GM19328 (cell line): ENCODE measurements at regions not wholly inside any gene's neighbourhood (a gene's known extent, or its start where the extent isn't known, plus 50 kb on each side); places are given as distances from the start of the nearest gene placed in this dataset.

Source experiments
- ATAC-seq: cut with Tn5 transposase; IDR thresholded peaks from one replicate; pipeline ENCODE4 v1.9.1; 2021; ENCODE audit warnings: mild to moderate bottlenecking, moderate library complexity; ENCODE audit not compliant: unreplicated experiment

DNA sequence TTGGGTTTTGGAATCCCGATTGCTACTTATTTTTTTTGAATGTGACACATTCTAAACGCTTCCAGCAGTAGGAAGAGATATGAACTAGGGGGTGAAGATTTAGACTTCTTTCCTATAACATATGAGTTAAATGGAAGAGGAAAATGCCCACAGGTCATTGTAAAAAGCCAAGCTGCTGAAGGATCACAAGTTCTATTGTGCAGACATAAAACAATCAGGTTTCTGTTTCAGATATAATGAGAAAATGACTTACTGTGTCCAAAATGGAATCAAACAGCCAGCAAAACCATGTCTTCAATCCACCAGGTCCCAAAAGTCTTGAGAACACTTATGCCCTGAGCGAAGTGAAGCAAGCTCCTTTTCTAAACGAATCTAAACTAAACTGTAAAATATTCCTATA lies 157.0 kb upstream of the SOX9 start:
- no peak for ATAC-seq

DNA sequence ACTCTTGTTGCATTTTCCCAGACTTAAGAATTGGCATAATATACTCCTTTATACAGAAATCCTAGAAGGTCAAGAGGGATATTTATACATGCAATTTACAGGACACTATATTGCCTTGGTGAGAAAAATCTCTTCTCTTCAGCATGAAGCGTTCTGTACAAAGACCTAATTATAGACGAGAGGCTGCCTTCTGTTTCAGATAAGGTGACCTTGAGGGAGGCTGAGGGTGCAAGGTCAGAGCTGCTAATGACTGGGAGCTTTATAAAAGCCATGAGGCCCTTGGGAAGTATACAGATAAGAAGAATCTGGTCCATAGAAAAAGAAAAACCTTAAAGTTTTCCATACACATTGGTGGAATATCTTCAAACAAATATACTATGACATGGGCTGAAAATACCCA lies 156.3 kb upstream of the SOX9 start:
- ATAC-seq: no peak

GRCh38 chr17:71966055-71966454 lies 154.8 kb upstream of the SOX9 start:
- ATAC-seq: no peak

DNA sequence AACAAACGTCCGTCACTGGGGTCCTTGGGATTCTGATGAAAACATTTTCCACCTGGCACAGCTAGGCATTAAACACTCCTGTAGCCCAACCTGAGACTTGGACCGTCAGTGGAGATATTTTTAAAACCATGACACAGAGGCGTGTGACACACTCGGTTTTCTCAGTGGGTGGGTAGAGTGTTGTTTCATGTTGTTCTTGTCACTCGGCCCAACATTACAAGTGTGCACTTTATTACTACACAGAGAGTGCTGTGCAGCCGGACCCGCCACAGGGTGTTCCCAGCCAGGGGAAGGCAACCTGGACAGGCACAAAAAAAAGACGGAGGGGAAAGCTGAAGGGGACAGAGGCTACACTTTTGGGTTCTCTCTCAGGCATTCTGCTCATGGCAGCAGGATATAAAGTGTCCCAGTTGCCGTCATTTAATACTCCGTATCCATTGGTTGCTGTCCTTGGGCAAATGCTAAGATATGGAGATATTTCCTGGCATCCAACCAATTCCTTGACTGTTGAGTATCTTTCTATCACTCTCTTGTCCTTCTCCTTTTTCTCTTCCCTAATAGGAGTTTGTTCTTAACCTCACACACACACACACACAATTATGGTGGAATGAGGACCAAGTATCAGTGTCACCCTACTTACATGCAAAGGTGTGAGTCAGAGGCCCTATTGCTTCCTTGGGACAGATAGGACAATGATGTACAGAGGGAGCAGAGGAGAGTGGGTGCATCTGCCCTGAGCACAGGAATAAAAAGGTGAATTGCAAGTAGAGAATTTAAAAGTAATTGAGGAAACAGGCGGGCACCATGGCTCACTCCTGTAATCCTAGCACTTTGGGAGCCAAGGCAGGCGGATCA lies 154.1 kb upstream of the SOX9 start:
- ATAC-seq: no peak

DNA sequence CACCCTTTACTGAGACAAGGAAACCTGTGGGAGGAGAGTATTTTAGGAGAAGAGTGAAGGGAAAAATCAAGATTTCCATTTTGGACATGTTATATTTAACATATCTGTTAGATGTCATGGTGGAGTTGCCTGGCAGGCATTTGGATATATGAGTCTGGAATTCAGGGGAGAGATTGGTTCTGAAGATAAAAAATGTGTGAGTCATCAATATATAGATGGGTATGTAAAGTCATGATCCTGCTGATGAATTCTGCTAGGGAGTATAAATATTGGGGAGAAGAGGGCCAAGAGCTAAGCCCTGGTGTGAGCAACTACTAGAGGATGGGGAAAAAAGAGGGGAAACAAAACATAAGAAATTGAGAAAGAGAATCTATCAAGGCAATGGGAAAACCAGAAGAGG lies 151.3 kb upstream of the SOX9 start:
- ATAC-seq: no peak

GRCh38 chr17:71970312-71970711 lies 150.5 kb upstream of the SOX9 start:
- ATAC-seq: no peak

- no peak for ATAC-seq
Measured at GRCh38 chr17:71974051-71974450, 146.8 kb upstream of the SOX9 start.

DNA sequence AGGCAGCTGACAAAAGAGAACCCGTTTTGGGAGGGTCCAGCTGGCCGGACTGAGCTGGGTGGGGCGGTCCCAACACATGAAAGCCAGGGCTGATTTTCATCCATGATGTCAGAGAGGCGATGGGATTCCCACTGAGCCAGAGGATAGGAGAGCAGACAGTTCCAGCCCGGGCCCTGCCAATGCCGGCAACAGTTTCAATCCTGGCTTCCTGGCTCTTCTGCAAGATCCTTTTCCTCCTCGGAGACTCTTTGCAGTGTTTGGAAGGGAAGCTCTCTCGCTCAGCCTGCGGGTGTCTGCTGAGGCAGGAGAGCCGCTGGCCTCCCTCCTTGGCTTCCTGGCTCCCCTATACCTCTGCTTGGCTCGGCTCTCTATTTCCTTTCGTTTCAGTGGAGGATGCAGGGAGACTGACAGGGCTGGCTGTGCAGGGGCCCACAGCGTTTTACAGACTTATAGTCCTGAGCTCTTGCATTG lies 145.5 kb upstream of the SOX9 start:
- no peak for ATAC-seq

DNA sequence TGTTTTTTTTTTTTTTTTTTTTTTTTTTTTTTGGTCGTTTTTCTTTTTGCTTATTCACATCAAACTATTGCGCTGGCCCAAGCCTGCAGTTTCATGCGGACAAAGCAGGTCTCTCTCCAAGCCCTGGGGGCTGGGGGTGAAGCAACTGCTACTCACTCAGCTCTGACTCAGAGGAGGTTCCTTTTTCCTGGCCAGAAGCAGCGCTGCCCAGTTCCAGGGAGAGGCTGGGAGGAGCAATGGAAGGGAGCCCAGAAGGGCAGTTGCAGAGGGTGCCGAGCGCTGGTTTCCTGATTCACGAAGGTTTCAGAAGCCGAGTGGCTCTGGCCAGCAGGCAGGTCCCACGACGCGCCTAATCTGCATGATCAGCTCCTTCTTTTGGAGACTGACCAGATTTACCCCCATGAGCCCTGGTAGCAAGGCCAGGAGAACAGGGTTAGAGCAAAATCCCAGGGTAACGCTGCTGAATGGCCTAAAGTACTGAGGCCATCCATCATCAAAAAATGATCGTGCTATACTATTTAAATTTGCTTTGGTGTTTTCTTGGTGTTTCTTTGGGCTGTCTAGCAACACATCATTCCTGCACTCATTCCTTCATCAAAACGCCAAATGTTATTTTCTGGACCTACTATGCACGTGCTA lies 144.7 kb upstream of the SOX9 start:
- ATAC-seq: no peak

DNA sequence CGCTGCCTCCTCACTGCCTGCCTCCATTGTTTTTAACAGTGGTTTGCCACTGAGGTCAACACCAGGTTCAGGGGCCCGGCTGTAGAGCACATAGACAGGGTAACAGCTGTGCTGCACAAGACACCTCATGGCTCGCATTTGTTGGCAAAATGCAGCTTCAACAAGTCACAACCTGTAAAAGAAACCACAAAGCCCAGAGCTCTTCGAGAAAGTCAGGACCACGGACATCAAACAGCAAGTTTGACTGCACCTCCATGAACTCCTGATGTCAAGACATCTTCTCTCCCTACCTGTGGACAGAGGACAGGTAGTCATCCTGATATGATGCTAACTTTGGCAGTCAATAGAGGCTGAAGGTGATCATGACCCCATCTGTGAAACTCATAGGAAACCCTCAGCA lies 142.4 kb upstream of the SOX9 start:
- no peak for ATAC-seq

- no peak for ATAC-seq
Measured at GRCh38 chr17:71980171-71980570, 140.6 kb upstream of the SOX9 start.

DNA sequence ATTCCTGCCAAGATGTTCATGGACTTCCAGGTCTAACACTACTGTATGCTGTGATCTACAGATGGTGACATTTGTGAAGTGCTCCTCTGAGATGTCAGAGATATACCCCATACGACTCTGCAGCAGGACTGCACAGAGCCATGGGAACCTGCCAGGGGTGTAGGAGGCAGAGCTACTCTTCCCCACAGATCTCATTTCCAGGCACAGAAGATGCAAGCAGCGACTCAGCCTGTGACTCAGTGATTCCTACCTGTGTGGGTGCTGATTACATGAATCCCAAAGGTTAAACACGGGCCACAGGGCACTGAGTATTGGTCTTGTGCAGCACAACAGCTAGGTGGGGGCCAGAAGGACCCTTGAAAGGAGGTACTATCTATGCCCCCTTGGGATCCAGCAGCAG lies 137.0 kb upstream of the SOX9 start:
- ATAC-seq: no peak

- ATAC-seq: no peak
Measured at GRCh38 chr17:71985111-71986039, 135.4 kb upstream of the SOX9 start.

DNA sequence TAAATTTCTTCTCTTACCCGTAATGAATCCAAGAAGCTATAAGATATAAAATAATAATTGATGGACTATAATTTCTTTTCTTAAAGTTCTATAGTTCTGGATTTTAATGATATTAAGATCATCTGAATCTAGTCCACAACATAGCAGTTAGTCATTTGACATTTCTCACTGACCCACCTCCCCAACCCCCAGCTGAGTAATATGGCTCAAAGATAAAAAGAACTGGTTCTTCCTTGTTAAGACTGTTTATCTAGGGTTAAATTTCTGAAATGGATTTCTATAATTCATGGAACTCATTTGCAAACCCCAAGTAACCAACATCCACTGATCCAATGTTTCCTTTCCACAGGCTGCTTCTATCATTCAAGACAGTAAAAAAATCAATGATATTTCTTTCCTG lies 133.9 kb upstream of the SOX9 start:
- no peak for ATAC-seq

- ATAC-seq: no peak
Measured at GRCh38 chr17:71987634-71988033, 133.2 kb upstream of the SOX9 start.

GRCh38 chr17:71989117-71989516 lies 131.7 kb upstream of the SOX9 start:
- ATAC-seq: no peak

DNA sequence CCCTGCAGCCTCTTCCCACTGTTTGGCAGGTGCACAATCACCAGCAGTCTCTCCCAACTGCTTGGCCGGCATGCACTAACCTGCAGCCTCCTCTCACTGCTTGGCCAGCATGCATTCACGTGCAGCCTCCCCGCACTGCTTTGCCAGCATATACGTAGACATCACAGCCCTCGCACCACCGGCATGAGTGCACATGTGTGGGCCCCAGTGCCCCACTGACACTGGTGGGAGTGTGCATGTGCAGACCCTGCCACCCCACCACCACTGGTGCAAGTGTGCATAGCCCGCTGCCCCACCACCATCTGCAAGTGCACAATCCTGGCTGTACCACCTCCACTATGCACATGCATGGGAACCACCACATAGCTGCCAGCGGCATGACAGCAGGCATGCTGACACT lies 127.5 kb upstream of the SOX9 start:
- no peak for ATAC-seq

GRCh38 chr17:71995590-71995989 lies 125.2 kb upstream of the SOX9 start:
- ATAC-seq: no peak

GRCh38 chr17:72004011-72004427 lies 116.8 kb upstream of the SOX9 start:
- ATAC-seq: no peak

- peak; percentile 52 for ATAC-seq
Measured at GRCh38 chr17:72004611-72005331, 116.0 kb upstream of the SOX9 start.
